H9 (cell line): ENCODE measurements at regions not wholly inside any gene's neighbourhood (a gene's known extent, or its start where the extent isn't known, plus 50 kb on each side); places are given as distances from the start of the nearest gene placed in this dataset.

Experiments
- DNase-seq: peaks from one replicate; pipeline ENCODE4 v3.0.0-alpha.2; 2017
- H2AFZ ChIP-seq: one replicate; pipeline ENCODE4 v1.6.1; 2013; ENCODE audit warnings: mild to moderate bottlenecking, low read length, control low read depth, moderate library complexity
- H2AK5ac ChIP-seq: 2 replicates; pipeline ENCODE4 v1.6.1; 2013; ENCODE audit warnings: low read length, control low read depth, mixed read lengths; ENCODE audit not compliant: insufficient read length
- H2BK120ac ChIP-seq: one replicate; pipeline ENCODE4 v1.6.1; 2013; ENCODE audit warnings: low read depth, mild to moderate bottlenecking, low read length, control low read depth, inconsistent platforms; ENCODE audit not compliant: poor library complexity, severe bottlenecking
- H2BK12ac ChIP-seq: 2 replicates; pipeline ENCODE4 v1.6.1; 2013; ENCODE audit warnings: low read length, control low read depth, mixed read lengths, low read depth; ENCODE audit not compliant: insufficient read length
- H2BK15ac ChIP-seq: 2 replicates; pipeline ENCODE4 v1.6.1; 2013; ENCODE audit warnings: low read depth, low read length, control low read depth
- H2BK20ac ChIP-seq: one replicate; pipeline ENCODE4 v1.6.1; 2013; ENCODE audit warnings: low read depth, mild to moderate bottlenecking, low read length, control low read depth, inconsistent platforms; ENCODE audit not compliant: poor library complexity, severe bottlenecking
- H2BK5ac ChIP-seq: 2 replicates; pipeline ENCODE4 v1.6.1; 2013; ENCODE audit warnings: low read length, control low read depth, mixed read lengths; ENCODE audit not compliant: insufficient read length
- H3K14ac ChIP-seq: 2 replicates; pipeline ENCODE4 v1.6.1; 2013; ENCODE audit warnings: low read length, control low read depth; ENCODE audit not compliant: insufficient read depth
- H3K18ac ChIP-seq: 2 replicates; pipeline ENCODE4 v1.6.1; 2013; ENCODE audit warnings: low read depth, mild to moderate bottlenecking, mixed read lengths, low read length, control low read depth; ENCODE audit not compliant: insufficient read length
- H3K23ac ChIP-seq: 2 replicates; pipeline ENCODE4 v1.6.1; 2013; ENCODE audit warnings: low read length, control low read depth, mixed read lengths, low read depth; ENCODE audit not compliant: insufficient read length
- H3K23me2 ChIP-seq: 2 replicates; pipeline ENCODE4 v1.6.1; 2013; ENCODE audit warnings: low read depth, mild to moderate bottlenecking, mixed read lengths, low read length, control low read depth; ENCODE audit not compliant: insufficient read length, poor library complexity, severe bottlenecking
- H3K27ac ChIP-seq: 2 replicates; pipeline ENCODE4 v1.5.1; 2013; ENCODE audit warnings: low read length, control low read depth, mixed read lengths, low read depth; ENCODE audit not compliant: insufficient read length
- H3K27me3 ChIP-seq: 2 replicates; pipeline ENCODE4 v1.6.1; 2013; ENCODE audit warnings: low read length, control low read depth, inconsistent platforms; ENCODE audit not compliant: insufficient read depth
- H3K4ac ChIP-seq: 2 replicates; pipeline ENCODE4 v1.6.1; 2013; ENCODE audit warnings: low read depth, mild to moderate bottlenecking, control low read depth, inconsistent platforms, low read length, moderate library complexity
- H3K4me1 ChIP-seq: 2 replicates; pipeline ENCODE4 v1.6.1; 2013; ENCODE audit warnings: low read length, control low read depth, inconsistent platforms; ENCODE audit not compliant: insufficient read depth
- H3K4me2 ChIP-seq: 2 replicates; pipeline ENCODE4 v1.6.1; 2013; ENCODE audit warnings: low read length, control low read depth, mixed read lengths; ENCODE audit not compliant: insufficient read length, insufficient read depth
- H3K56ac ChIP-seq: 2 replicates; pipeline ENCODE4 v1.6.1; 2013; ENCODE audit warnings: low read depth, mild to moderate bottlenecking, mixed read lengths, low read length, control low read depth; ENCODE audit not compliant: insufficient read length
- H3K79me1 ChIP-seq: 2 replicates; pipeline ENCODE4 v1.6.1; 2013; ENCODE audit warnings: low read depth, mild to moderate bottlenecking, moderate library complexity, low read length, control low read depth, inconsistent platforms; ENCODE audit not compliant: insufficient read depth, poor library complexity, severe bottlenecking
- H3K79me2 ChIP-seq: 2 replicates; pipeline ENCODE4 v1.6.1; 2013; ENCODE audit warnings: low read length, control low read depth, inconsistent platforms; ENCODE audit not compliant: insufficient read depth
- H3K9ac ChIP-seq: 2 replicates; pipeline ENCODE4 v1.6.1; 2013; ENCODE audit warnings: low read length, control low read depth, mixed read lengths; ENCODE audit not compliant: insufficient read length; ENCODE audit errors: extremely low read depth
- H3K9me3 ChIP-seq: one replicate; pipeline ENCODE4 v1.6.1; 2013; ENCODE audit warnings: low read depth, low read length, inconsistent platforms; ENCODE audit not compliant: control insufficient read depth
- H3T11ph ChIP-seq: one replicate; pipeline ENCODE4 v1.6.1; 2013; ENCODE audit warnings: mild to moderate bottlenecking, low read length, control low read depth, inconsistent platforms
- H4K20me1 ChIP-seq: one replicate; pipeline ENCODE4 v1.6.1; 2013; ENCODE audit not compliant: control insufficient read depth, insufficient read length, insufficient read depth
- H4K5ac ChIP-seq: 2 replicates; pipeline ENCODE4 v1.6.1; 2013; ENCODE audit warnings: low read depth, mild to moderate bottlenecking, mixed read lengths, low read length, control low read depth; ENCODE audit not compliant: insufficient read length
- H4K8ac ChIP-seq: replicated peaks from 2 replicates; pipeline ENCODE4 v1.6.1; 2013; ENCODE audit warnings: low read length, control low read depth, mixed read lengths, low read depth; ENCODE audit not compliant: insufficient read length
- H4K91ac ChIP-seq: 2 replicates; pipeline ENCODE4 v1.6.1; 2013; ENCODE audit warnings: low read depth, mild to moderate bottlenecking, moderate library complexity, mixed read lengths, low read length, control low read depth; ENCODE audit not compliant: insufficient read length
- H3K27ac Mint-ChIP-seq, 3 experiments: 2 replicates in 2 of 3; 3 replicates in 1 of 3; pipeline ENCODE4 v1.8.0; 2020 to 2021; ENCODE audit warnings: mixed read lengths in 3 of 3, mild to moderate bottlenecking in 1 of 3, moderate library complexity in 1 of 3
- H3K27me3 Mint-ChIP-seq: 2 replicates; pipeline ENCODE4 v1.8.0; 2021; ENCODE audit warnings: low read depth, mild to moderate bottlenecking, moderate library complexity, mixed read lengths
- H3K36me3 Mint-ChIP-seq, 3 experiments: 2 replicates in 2 of 3; 3 replicates in 1 of 3; pipeline ENCODE4 v1.8.0; 2020 to 2021; ENCODE audit warnings: low read depth in 3 of 3, mixed read lengths in 3 of 3; ENCODE audit not compliant: insufficient read depth in 1 of 3
- H3K4me1 Mint-ChIP-seq, 2 experiments: 2 replicates each; pipeline ENCODE4 v1.8.0; 2020; ENCODE audit warnings: mixed read lengths in 2 of 2
- H3K4me3 Mint-ChIP-seq, 2 experiments: 2 replicates in 1 of 2; 3 replicates in 1 of 2; pipeline ENCODE4 v1.8.0; 2020 to 2021; ENCODE audit warnings: mild to moderate bottlenecking in 2 of 2, mixed read lengths in 2 of 2, moderate library complexity in 1 of 2
- H3K9me3 Mint-ChIP-seq, 2 experiments: 2 replicates in 1 of 2; 3 replicates in 1 of 2; pipeline ENCODE4 v1.8.0; 2020; ENCODE audit warnings: mild to moderate bottlenecking in 2 of 2, mixed read lengths in 2 of 2, moderate library complexity in 1 of 2
- CTCF ChIP-seq: fragments of 200-600 bp; sonication (generic); conservative IDR thresholded peaks from 3 replicates; pipeline ENCODE4 v1.8.0; 2021; ENCODE audit warnings: antibody characterized with exemption, mild to moderate bottlenecking
- WGBS: extraction: QIAGEN DNeasy Blood & Tissue Kit; methylation state at CpG from one replicate; pipeline ENCODE4 v1.1.7; 2013; ENCODE audit warnings: missing lambda C conversion rate, low lambda C conversion rate, mixed read lengths; ENCODE audit not compliant: insufficient read length; ENCODE audit errors: extremely low coverage; 5-methylcytosine and 5-hydroxymethylcytosine counted together

- no peak for DNase-seq
- Histone ChIP-seq H3K4me1 (peaks cover 2% of the 10 kb centered on the region; the same call in 1 of the 2 replicates), H2BK20ac (no peak overlapping the region), H3K27me3 (no peaks in the 10 kb centered on the region), H3K18ac (no peak overlapping the region), H3K56ac (no peak overlapping the region), H3T11ph (no peak overlapping the region), H4K8ac (no peak overlapping the region), H4K91ac (no peak overlapping the region), H2BK120ac (no peak overlapping the region), H2BK12ac (no peak overlapping the region), H3K23me2 (no peaks in the 10 kb centered on the region), H3K9ac (no peak overlapping the region), H3K4me2 (no peak overlapping the region), H2BK5ac (no peak overlapping the region), H4K20me1 (no peaks in the 10 kb centered on the region), H3K4ac (no peak overlapping the region), H3K14ac (no peak overlapping the region), H2BK15ac (no peak overlapping the region), H3K79me2 (no peaks in the 10 kb centered on the region), H3K79me1 (no peaks in the 10 kb centered on the region), H4K5ac (no peak overlapping the region), H2AFZ (no peak overlapping the region), H3K9me3 (no peaks in the 10 kb centered on the region), H3K23ac (no peak overlapping the region), H2AK5ac (no peak overlapping the region), H3K27ac (no peak overlapping the region)
- no CpG with 5 or more reads among the region's 7 CpGs for WGBS
- Mint-ChIP-seq H3K36me3 (peaks cover 2 to 12% (median 5%) of the 10 kb centered on the region in 3 experiments; a peak in 6 of 7 replicates), H3K4me1 (peaks cover 12 to 13% of the 10 kb centered on the region in 2 experiments), H3K27me3 (no peaks in the 10 kb centered on the region), H3K4me3 (no peak overlapping the region), H3K27ac (no peak overlapping the region), H3K9me3 (peaks cover 5 to 16% of the 10 kb centered on the region in 2 experiments; a peak in 4 of 5 replicates)
- TF ChIP-seq CTCF, result no peak
Observed at GRCh38 chr3:3315846-3316245, 136.4 kb upstream of the CRBN start.
